Activated CD8-positive, alpha-beta T cell treated with anti-CD3 and anti-CD28 coated beads, Interleukin-2, amount 10 ng/mL, durations not matched to agents 7 days and 5 days (primary cell): ENCODE measurements at regions not wholly inside any gene's neighbourhood (a gene's known extent, or its start where the extent isn't known, plus 50 kb on each side); places are given as distances from the start of the nearest gene placed in this dataset.
A peak's percentile ranks its signal among the peaks of the same experiment; 100 is the strongest.

Experiments used
- ATAC-seq: fragments of 150-1000 bp; cut with Tn5 transposase; one replicate; pipeline ENCODE4 v1.10.0; 2021; ENCODE audit warnings: moderate library complexity
- CTCF ChIA-PET: fragments of 350-600 bp; sonication (Branson Sonifier 250); formaldehyde crosslinking; loops from one replicate; lab custom pipeline; 2021; ENCODE audit warnings: antibody characterized with exemption; lab: Charles Lee
- POLR2A ChIA-PET: fragments of 350-600 bp; sonication (Branson Sonifier 250); formaldehyde crosslinking; loops from one replicate; lab custom pipeline; 2021; ENCODE audit warnings: antibody characterized with exemption; lab: Charles Lee
- DNase-seq: peaks from one replicate; pipeline ENCODE4 v3.0.0-alpha.2; 2020
- H3K27ac Mint-ChIP-seq: one replicate; pipeline ENCODE4 v1.8.0; 2021; ENCODE audit warnings: mild to moderate bottlenecking, mixed read lengths
- H3K27me3 Mint-ChIP-seq: one replicate; pipeline ENCODE4 v1.8.0; 2021; ENCODE audit warnings: low read depth, mixed read lengths
- H3K36me3 Mint-ChIP-seq: one replicate; pipeline ENCODE4 v1.8.0; 2021; ENCODE audit warnings: low read depth, mixed read lengths
- H3K4me1 Mint-ChIP-seq: one replicate; pipeline ENCODE4 v1.8.0; 2021; ENCODE audit warnings: low read depth, mixed read lengths
- H3K4me3 Mint-ChIP-seq: one replicate; pipeline ENCODE4 v1.8.0; 2021; ENCODE audit warnings: mild to moderate bottlenecking, mixed read lengths
- H3K9me3 Mint-ChIP-seq: one replicate; pipeline ENCODE4 v1.8.0; 2022; ENCODE audit warnings: mixed read lengths; ENCODE audit not compliant: insufficient read depth

GRCh38 chr2:16561251-16561650 lies 104.4 kb downstream of the CYRIA start:
- CTCF ChIA-PET = no interaction called here
- no peak for DNase-seq
- POLR2A ChIA-PET = no interaction called here
- no peaks in the 10 kb centered on the region for H3K4me1 Mint-ChIP-seq
- H3K36me3 Mint-ChIP-seq = no peaks in the 10 kb centered on the region
- ATAC-seq = no peak
- no peaks in the 10 kb centered on the region for H3K9me3 Mint-ChIP-seq
- no peak overlapping the region for H3K4me3 Mint-ChIP-seq
- no peak overlapping the region for H3K27ac Mint-ChIP-seq
- no peaks in the 10 kb centered on the region for H3K27me3 Mint-ChIP-seq

- ATAC-seq (no peak), DNase-seq (no peak)
- H3K4me3 Mint-ChIP-seq = no peak overlapping the region
- H3K36me3 Mint-ChIP-seq = no peaks in the 10 kb centered on the region
- CTCF ChIA-PET = interaction anchor here (0.7 kb wide), 1 partner anchor 196 kb away, joined by 4 read pairs; no protein-coding TSS in a partner anchor
- no peak overlapping the region for H3K27ac Mint-ChIP-seq
- H3K9me3 Mint-ChIP-seq = no peaks in the 10 kb centered on the region
- H3K4me1 Mint-ChIP-seq = no peaks in the 10 kb centered on the region
- POLR2A ChIA-PET = no interaction called here
- no peaks in the 10 kb centered on the region for H3K27me3 Mint-ChIP-seq
Observed at GRCh38 chr2:16559278-16560067, 106.2 kb downstream of the CYRIA start.

- Mint-ChIP-seq H3K4me3 (no peak overlapping the region), H3K4me1 (no peaks in the 10 kb centered on the region), H3K27ac (no peak overlapping the region), H3K36me3 (no peaks in the 10 kb centered on the region), H3K9me3 (no peaks in the 10 kb centered on the region), H3K27me3 (peaks cover 3% of the 10 kb centered on the region)
- CTCF ChIA-PET = interaction anchor here (1.1 to 1.9 kb wide), 2 partner anchors 55 to 203 kb away, joined by 3 to 8 read pairs; no protein-coding TSS in a partner anchor
- no peak for ATAC-seq
- no peak for DNase-seq
- POLR2A ChIA-PET = no interaction called here
Observed at GRCh38 chr2:16554060-16554583, 111.5 kb downstream of the CYRIA start.

GRCh38 chr2:16553226-16553625 lies 112.4 kb downstream of the CYRIA start:
- Mint-ChIP-seq H3K36me3 (no peaks in the 10 kb centered on the region), H3K27ac (no peak overlapping the region), H3K9me3 (no peaks in the 10 kb centered on the region), H3K4me3 (no peak overlapping the region), H3K27me3 (peaks cover 3% of the 10 kb centered on the region), H3K4me1 (no peaks in the 10 kb centered on the region)
- POLR2A ChIA-PET = no interaction called here
- CTCF ChIA-PET = interaction anchor here (1.1 kb wide), 1 partner anchor 204 kb away, joined by 3 read pairs; no protein-coding TSS in a partner anchor
- peak; percentile 22 for DNase-seq
- ATAC-seq = no peak

- H3K4me1 Mint-ChIP-seq = no peaks in the 10 kb centered on the region
- POLR2A ChIA-PET = no interaction called here
- CTCF ChIA-PET = no interaction called here
- H3K27me3 Mint-ChIP-seq = peaks cover 3% of the 10 kb centered on the region
- H3K9me3 Mint-ChIP-seq = no peaks in the 10 kb centered on the region
- no peak overlapping the region for H3K27ac Mint-ChIP-seq
- no peak for ATAC-seq
- no peaks in the 10 kb centered on the region for H3K36me3 Mint-ChIP-seq
- no peak overlapping the region for H3K4me3 Mint-ChIP-seq
- DNase-seq = no peak
Observed at GRCh38 chr2:16552202-16552601, 113.4 kb downstream of the CYRIA start.

- Mint-ChIP-seq H3K4me3 (no peak overlapping the region), H3K36me3 (no peaks in the 10 kb centered on the region), H3K4me1 (no peaks in the 10 kb centered on the region), H3K27me3 (no peaks in the 10 kb centered on the region), H3K27ac (no peak overlapping the region), H3K9me3 (no peaks in the 10 kb centered on the region)
- ATAC-seq = no peak
- ChIA-PET CTCF (no interaction called here), POLR2A (no interaction called here)
- DNase-seq = no peak
Observed at GRCh38 chr2:16548036-16548435, 117.6 kb downstream of the CYRIA start.

GRCh38 chr2:16546128-16546754 lies 119.4 kb downstream of the CYRIA start:
- no peaks in the 10 kb centered on the region for H3K4me1 Mint-ChIP-seq
- CTCF ChIA-PET = interaction anchor here (1.3 kb wide), 1 partner anchor 62 kb away, joined by 3 read pairs; no protein-coding TSS in a partner anchor

GRCh38 chr2:16538707-16539106 lies 126.9 kb downstream of the CYRIA start:
- Mint-ChIP-seq H3K4me1 (no peaks in the 10 kb centered on the region), H3K4me3 (no peak overlapping the region), H3K36me3 (no peaks in the 10 kb centered on the region), H3K27me3 (no peaks in the 10 kb centered on the region), H3K27ac (no peak overlapping the region), H3K9me3 (no peaks in the 10 kb centered on the region)
- POLR2A ChIA-PET = no interaction called here
- no peak for DNase-seq
- ATAC-seq = no peak
- CTCF ChIA-PET = no interaction called here

More at GRCh38 chr2:16546128-16546754, 119.4 kb downstream of the CYRIA start:
- Mint-ChIP-seq H3K36me3 (no peaks in the 10 kb centered on the region), H3K4me3 (no peak overlapping the region), H3K27ac (no peak overlapping the region), H3K27me3 (no peaks in the 10 kb centered on the region), H3K9me3 (no peaks in the 10 kb centered on the region)
- no peak for ATAC-seq
- DNase-seq = peak; percentile 39
- POLR2A ChIA-PET = no interaction called here

GRCh38 chr2:16537347-16537746 lies 128.3 kb downstream of the CYRIA start:
- Mint-ChIP-seq H3K4me1 (no peaks in the 10 kb centered on the region), H3K27ac (no peak overlapping the region), H3K36me3 (no peaks in the 10 kb centered on the region), H3K9me3 (no peaks in the 10 kb centered on the region), H3K27me3 (no peaks in the 10 kb centered on the region), H3K4me3 (no peak overlapping the region)
- ChIA-PET POLR2A (no interaction called here), CTCF (no interaction called here)
- DNase-seq (no peak), ATAC-seq (no peak)

- H3K9me3 Mint-ChIP-seq = no peaks in the 10 kb centered on the region
- H3K4me1 Mint-ChIP-seq = no peaks in the 10 kb centered on the region
- H3K27me3 Mint-ChIP-seq = no peaks in the 10 kb centered on the region
- no peaks in the 10 kb centered on the region for H3K36me3 Mint-ChIP-seq
- no peak for ATAC-seq
- CTCF ChIA-PET = interaction anchor here (1.2 to 2.2 kb wide), 2 partner anchors 12 to 83 kb away, joined by 3 to 10 read pairs; no protein-coding TSS in a partner anchor
- DNase-seq = no peak
- H3K27ac Mint-ChIP-seq = no peak overlapping the region
- H3K4me3 Mint-ChIP-seq = no peak overlapping the region
- POLR2A ChIA-PET = no interaction called here
Observed at GRCh38 chr2:16526193-16526592, 139.4 kb downstream of the CYRIA start.

GRCh38 chr2:16525265-16525887 lies 140.3 kb downstream of the CYRIA start:
- no peaks in the 10 kb centered on the region for H3K4me1 Mint-ChIP-seq
- no peak overlapping the region for H3K27ac Mint-ChIP-seq
- ChIA-PET POLR2A (no interaction called here), CTCF (interaction anchor here (0.7 to 2.2 kb wide), 4 partner anchors 8 to 232 kb away, joined by 3 to 10 read pairs (median 4); no protein-coding TSS in a partner anchor)
- ATAC-seq = no peak
- no peaks in the 10 kb centered on the region for H3K27me3 Mint-ChIP-seq
- H3K36me3 Mint-ChIP-seq = no peaks in the 10 kb centered on the region
- H3K4me3 Mint-ChIP-seq = no peak overlapping the region
- DNase-seq = peak; percentile 30
- no peaks in the 10 kb centered on the region for H3K9me3 Mint-ChIP-seq
